ENCODE measurements at regions not wholly inside any gene's neighbourhood (a gene's known extent, or its start where the extent isn't known, plus 50 kb on each side); places are given as distances from the start of the nearest gene placed in this dataset.

GRCh38 chr18:40371673-40372072 is 1583.4 kb upstream of the PIK3C3 start:
- no peak for DNase-seq (ENCODE audit: extremely low read depth in 1 of 11, low read depth in 9 of 11, low spot score in 4 of 11)

- DNase-seq (ENCODE audit: extremely low read depth in 1 of 11, low read depth in 9 of 11, low spot score in 4 of 11): no peak
Measured at GRCh38 chr18:40367576-40367975, 1587.5 kb upstream of the PIK3C3 start.

GRCh38 chr18:40366521-40366920 is 1588.5 kb upstream of the PIK3C3 start:
- no peak for DNase-seq (ENCODE audit: extremely low read depth in 1 of 11, low read depth in 9 of 11, low spot score in 4 of 11)

GRCh38 chr18:40365526-40365925 is 1589.5 kb upstream of the PIK3C3 start:
- no peak for DNase-seq (ENCODE audit: extremely low read depth in 1 of 11, low read depth in 9 of 11, low spot score in 4 of 11)

- peak in 1 of 11 donors; percentile 1 for DNase-seq (ENCODE audit: extremely low read depth in 1 of 11, low read depth in 9 of 11, low spot score in 4 of 11)
Measured at GRCh38 chr18:40360558-40360957, 1594.5 kb upstream of the PIK3C3 start.

GRCh38 chr18:40357536-40357935 is 1597.5 kb upstream of the PIK3C3 start:
- no peak for DNase-seq (ENCODE audit: extremely low read depth in 1 of 11, low read depth in 9 of 11, low spot score in 4 of 11)

GRCh38 chr18:40356168-40356567 is 1598.9 kb upstream of the PIK3C3 start:
- DNase-seq (ENCODE audit: extremely low read depth in 1 of 11, low read depth in 9 of 11, low spot score in 4 of 11): no peak

GRCh38 chr18:40355726-40356125 is 1599.3 kb upstream of the PIK3C3 start:
- DNase-seq (ENCODE audit: extremely low read depth in 1 of 11, low read depth in 9 of 11, low spot score in 4 of 11): no peak

- no peak for DNase-seq (ENCODE audit: extremely low read depth in 1 of 11, low read depth in 9 of 11, low spot score in 4 of 11)
Measured at GRCh38 chr18:40348196-40348595, 1606.8 kb upstream of the PIK3C3 start.

- peak in 1 of 11 donors; percentile 3 for DNase-seq (ENCODE audit: extremely low read depth in 1 of 11, low read depth in 9 of 11, low spot score in 4 of 11)
Measured at GRCh38 chr18:40347261-40347660, 1607.8 kb upstream of the PIK3C3 start.

GRCh38 chr18:40346146-40346545 is 1608.9 kb upstream of the PIK3C3 start:
- DNase-seq (ENCODE audit: extremely low read depth in 1 of 11, low read depth in 9 of 11, low spot score in 4 of 11): no peak

- DNase-seq (ENCODE audit: extremely low read depth in 1 of 11, low read depth in 9 of 11, low spot score in 4 of 11): no peak
Measured at GRCh38 chr18:40341701-40342100, 1613.3 kb upstream of the PIK3C3 start.

GRCh38 chr18:40338284-40338683 is 1616.8 kb upstream of the PIK3C3 start:
- no peak for DNase-seq (ENCODE audit: extremely low read depth in 1 of 11, low read depth in 9 of 11, low spot score in 4 of 11)

- DNase-seq (ENCODE audit: extremely low read depth in 1 of 11, low read depth in 9 of 11, low spot score in 4 of 11): no peak
Measured at GRCh38 chr18:40326985-40327384, 1628.0 kb upstream of the PIK3C3 start.

GRCh38 chr18:40325988-40326387 is 1629.0 kb upstream of the PIK3C3 start:
- DNase-seq (ENCODE audit: extremely low read depth in 1 of 11, low read depth in 9 of 11, low spot score in 4 of 11): no peak

GRCh38 chr18:40314199-40314598 is 1640.8 kb upstream of the PIK3C3 start:
- no peak for DNase-seq (ENCODE audit: extremely low read depth in 1 of 11, low read depth in 9 of 11, low spot score in 4 of 11)

- no peak for DNase-seq (ENCODE audit: extremely low read depth in 1 of 11, low read depth in 9 of 11, low spot score in 4 of 11)
Measured at GRCh38 chr18:40313030-40313642, 1641.9 kb upstream of the PIK3C3 start.

- no peak for DNase-seq (ENCODE audit: extremely low read depth in 1 of 11, low read depth in 9 of 11, low spot score in 4 of 11)
Measured at GRCh38 chr18:40307627-40308026, 1647.4 kb upstream of the PIK3C3 start.

GRCh38 chr18:40296717-40297413 is 1658.2 kb upstream of the PIK3C3 start:
- no peak for DNase-seq (ENCODE audit: extremely low read depth in 1 of 11, low read depth in 9 of 11, low spot score in 4 of 11)

GRCh38 chr18:40292985-40293710 is 1661.9 kb upstream of the PIK3C3 start:
- peak in 1 of 11 donors; percentile 3 for DNase-seq (ENCODE audit: extremely low read depth in 1 of 11, low read depth in 9 of 11, low spot score in 4 of 11)
